GM13977 (cell line): ENCODE measurements at regions not wholly inside any gene's neighbourhood (a gene's known extent, or its start where the extent isn't known, plus 50 kb on each side); places are given as distances from the start of the nearest gene placed in this dataset.
"Not testable (repeated sequence)": the region's sequence is repeated elsewhere in the genome, so short reads cannot be mapped to it uniquely, and the experiment has no call there.

Experiments used
- DNase-seq: peaks from one replicate; pipeline ENCODE4 v3.0.0; 2012; ENCODE audit warnings: low spot score
- in situ Hi-C: fragments of 300-500 bp; cut with MboI; formaldehyde crosslinking; loops from one replicate; pipeline ENCODE4 v1.12.0; 2022; ENCODE audit warnings: low sequenced_read_pairs, low pct_unique_long_range_greater_than_20kb, mixed read lengths, inconsistent platforms; ENCODE audit not compliant: unreplicated experiment
- TF ChIP-seq, protein P1 (sequence below): IDR thresholded peaks from 2 replicates; pipeline ENCODE4 v1.5.1; 2012; ENCODE audit warnings: mild to moderate bottlenecking, control low read depth; ENCODE audit not compliant: insufficient read depth; ENCODE audit errors: extremely low read depth, missing control alignments

DNA sequence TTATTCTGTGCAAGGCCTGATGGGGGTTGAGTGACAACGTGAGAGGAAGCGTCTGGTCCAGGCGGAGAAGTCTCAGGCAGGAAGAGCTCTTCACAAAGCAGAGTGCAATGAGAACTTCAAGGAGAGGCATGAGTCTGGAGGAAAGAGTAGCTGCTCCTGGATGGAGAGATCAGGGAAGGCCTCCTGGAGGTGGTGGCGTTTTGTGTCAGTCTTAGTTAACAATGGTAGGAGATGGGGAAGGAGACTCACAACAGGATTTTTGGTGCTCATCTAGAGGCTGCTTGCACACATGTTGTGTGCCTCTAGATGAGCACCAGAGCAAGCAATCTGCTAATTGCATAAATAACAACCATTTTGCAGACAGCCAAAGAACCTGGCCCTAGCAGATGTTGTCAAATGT is 442.8 kb upstream of the PODXL start:
- TF ChIP-seq, protein P1, sequence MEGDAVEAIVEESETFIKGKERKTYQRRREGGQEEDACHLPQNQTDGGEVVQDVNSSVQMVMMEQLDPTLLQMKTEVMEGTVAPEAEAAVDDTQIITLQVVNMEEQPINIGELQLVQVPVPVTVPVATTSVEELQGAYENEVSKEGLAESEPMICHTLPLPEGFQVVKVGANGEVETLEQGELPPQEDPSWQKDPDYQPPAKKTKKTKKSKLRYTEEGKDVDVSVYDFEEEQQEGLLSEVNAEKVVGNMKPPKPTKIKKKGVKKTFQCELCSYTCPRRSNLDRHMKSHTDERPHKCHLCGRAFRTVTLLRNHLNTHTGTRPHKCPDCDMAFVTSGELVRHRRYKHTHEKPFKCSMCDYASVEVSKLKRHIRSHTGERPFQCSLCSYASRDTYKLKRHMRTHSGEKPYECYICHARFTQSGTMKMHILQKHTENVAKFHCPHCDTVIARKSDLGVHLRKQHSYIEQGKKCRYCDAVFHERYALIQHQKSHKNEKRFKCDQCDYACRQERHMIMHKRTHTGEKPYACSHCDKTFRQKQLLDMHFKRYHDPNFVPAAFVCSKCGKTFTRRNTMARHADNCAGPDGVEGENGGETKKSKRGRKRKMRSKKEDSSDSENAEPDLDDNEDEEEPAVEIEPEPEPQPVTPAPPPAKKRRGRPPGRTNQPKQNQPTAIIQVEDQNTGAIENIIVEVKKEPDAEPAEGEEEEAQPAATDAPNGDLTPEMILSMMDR, result no peak
- DNase-seq, result no peak
- in situ Hi-C loops, result no loop called here

DNA sequence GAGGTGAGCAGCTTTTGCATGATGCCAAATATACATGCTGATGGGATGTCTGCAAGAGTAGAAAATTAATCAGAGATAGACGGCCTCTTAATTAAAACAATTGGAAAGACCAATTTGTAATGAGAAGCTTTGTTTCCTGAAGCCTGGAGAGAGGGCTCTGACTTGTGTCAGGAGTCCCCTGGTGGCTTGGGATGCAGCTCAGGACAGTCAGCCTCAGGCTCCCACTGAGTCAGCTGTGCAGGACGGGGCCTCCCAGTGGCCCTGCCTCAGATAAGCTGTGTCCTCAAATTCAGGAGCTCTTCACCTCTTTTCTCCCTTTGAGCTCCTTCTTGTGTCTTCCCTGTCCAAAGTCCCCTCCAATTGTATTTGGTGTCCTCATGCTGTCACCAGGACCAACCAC is 438.9 kb upstream of the PODXL start:
- no peak for DNase-seq
- in situ Hi-C loops, result no loop called here
- TF ChIP-seq, protein P1, result no peak

DNA sequence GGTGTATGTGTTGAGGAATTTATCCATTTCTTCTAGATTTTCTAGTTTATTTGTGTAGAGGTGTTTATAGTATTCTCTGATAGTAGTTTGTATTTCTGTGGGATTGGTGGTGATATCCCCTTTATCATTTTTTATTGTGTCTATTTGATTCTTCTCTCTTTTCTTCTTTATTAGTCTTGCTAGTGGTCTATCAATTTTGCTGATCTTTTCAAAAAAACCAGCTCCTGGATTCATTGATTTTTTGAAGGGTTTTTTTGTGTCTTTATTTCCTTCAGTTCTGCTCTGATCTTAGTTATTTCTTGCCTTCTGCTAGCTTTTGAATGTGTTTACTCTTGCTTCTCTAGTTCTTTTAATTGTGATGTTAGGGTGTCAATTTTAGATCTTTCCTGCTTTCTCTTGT is 424.6 kb upstream of the PODXL start:
- DNase-seq, in situ Hi-C loops: not testable (repeated sequence)

DNA sequence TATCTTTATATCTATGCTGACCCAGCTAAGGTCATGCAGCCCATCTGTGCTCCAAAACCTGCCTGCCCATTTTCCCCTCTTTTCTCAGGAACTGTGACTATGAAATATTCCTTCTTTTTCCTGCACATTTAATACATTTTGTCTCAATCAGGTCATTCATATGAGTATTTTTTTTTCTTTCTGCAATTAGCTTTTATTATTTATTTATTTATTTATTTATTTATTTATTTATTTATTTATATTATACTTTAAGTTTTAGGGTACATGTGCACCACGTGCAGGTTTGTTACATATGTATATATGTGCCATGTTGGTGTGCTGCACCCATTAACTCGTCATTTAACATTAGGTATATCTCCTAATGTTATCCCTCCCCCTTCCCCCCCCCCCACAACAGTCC is 421.7 kb upstream of the PODXL start:
- DNase-seq, in situ Hi-C loops: not testable (repeated sequence)

DNA sequence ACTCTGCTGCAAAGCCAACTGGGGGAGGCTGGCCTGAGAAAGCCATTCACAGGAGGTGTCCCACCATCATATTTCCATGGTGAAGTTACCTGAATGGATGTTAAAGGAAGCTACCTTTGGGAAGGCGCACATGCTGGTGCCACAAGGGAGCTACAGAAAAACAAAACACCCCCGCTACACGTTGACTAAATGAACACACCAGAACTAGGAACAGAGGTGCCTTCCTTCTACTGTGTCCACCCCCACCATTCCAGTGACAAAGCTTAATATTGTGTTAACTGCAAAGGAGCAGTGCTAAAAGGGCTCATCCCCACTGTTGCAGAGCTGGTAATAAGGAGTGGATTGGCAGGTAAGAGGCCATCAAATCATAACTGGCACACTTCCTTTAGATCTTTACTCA is 420.0 kb upstream of the PODXL start:
- in situ Hi-C loops, result no loop called here

DNA sequence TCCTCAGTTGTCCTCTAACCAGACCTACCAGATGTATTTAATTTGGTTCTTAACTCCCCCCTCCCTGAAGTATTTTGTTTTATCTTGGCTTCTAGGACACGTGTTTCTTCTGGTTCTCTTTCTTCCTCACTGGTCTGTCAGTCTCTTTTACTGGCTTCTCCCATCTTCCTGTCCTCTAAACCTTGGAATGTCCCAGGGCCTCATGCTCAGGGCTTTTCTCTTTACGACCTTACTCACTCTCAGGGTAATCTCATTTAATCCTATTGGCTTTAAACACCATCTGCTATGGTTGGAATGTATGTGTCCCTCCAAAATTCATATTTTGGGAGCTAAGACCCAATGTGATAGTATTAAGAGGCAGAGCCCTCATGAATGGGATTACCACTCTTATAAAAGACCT is 418.2 kb upstream of the PODXL start:
- TF ChIP-seq, protein P1, result no peak
- in situ Hi-C loops, result no loop called here
- DNase-seq, result no peak

More for the DNA sequence above, 420.0 kb upstream of the PODXL start:
- TF ChIP-seq, protein P1, result no peak
- no peak for DNase-seq

DNA sequence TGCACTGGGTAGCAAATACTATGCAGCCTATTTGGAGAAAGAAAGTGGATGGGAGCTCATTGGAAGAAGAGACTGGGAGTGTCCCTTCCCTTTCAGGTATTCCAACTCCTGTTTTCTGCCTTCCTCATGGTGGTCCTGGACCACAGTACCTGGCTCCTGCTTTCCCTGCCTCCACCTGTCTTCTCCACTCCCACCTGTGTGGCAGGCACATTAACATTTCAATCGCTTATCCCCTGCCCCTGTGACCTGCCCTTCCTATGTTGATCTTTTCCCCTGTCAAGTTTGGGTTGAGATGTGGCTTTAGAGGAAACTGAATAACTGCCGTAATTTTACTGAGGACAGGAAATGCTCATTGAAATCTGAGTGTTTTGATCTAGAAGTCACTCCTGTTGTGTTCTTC is 415.8 kb upstream of the PODXL start:
- TF ChIP-seq, protein P1, result no peak
- in situ Hi-C loops, result no loop called here
- DNase-seq, result no peak

DNA sequence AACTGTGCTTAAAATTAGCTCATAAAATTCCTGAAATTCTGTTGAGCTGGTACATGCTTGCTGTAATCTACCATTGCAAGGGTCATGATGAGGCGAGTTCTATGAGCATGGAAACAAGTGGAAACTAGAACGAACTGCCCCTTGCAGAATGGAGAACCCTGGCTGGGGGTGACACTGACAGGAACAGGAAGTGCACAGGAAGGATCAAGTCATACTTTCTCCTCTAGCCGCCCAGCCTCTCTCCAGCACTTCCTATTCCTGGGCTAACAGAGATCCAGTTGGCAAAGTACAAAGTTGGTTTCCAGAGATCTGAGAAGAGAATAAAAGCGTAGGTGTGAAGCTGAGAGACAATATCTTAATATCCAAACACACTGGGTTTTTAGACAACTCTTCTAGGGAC is 414.2 kb upstream of the PODXL start:
- no peak for DNase-seq
- in situ Hi-C loops, result no loop called here
- TF ChIP-seq, protein P1, result no peak
